Activated CD4-positive, alpha-beta T cell treated with anti-CD3 and anti-CD28 coated beads, Interleukin-2, amount 10 ng/mL, durations not matched to agents 7 days and 5 days (primary cell): ENCODE measurements at regions not wholly inside any gene's neighbourhood (a gene's known extent, or its start where the extent isn't known, plus 50 kb on each side); places are given as distances from the start of the nearest gene placed in this dataset.
"Not testable (repeated sequence)": the region's sequence is repeated elsewhere in the genome, so short reads cannot be mapped to it uniquely, and the experiment has no call there.

Experiments used
- CTCF ChIA-PET: fragments of 350-600 bp; sonication (Branson Sonifier 250); formaldehyde crosslinking; loops from one replicate; lab custom pipeline; 2021; ENCODE audit warnings: antibody characterized with exemption; lab: Charles Lee
- POLR2A ChIA-PET: fragments of 350-600 bp; sonication (Branson Sonifier 250); formaldehyde crosslinking; loops from one replicate; lab custom pipeline; 2021; ENCODE audit warnings: antibody characterized with exemption; lab: Charles Lee
- DNase-seq: peaks from one replicate; pipeline ENCODE4 v3.0.0-alpha.2; 2020
- H3K27ac Mint-ChIP-seq: one replicate; pipeline ENCODE4 v1.8.0; 2021; ENCODE audit warnings: mild to moderate bottlenecking, moderate library complexity, mixed read lengths
- H3K27me3 Mint-ChIP-seq: one replicate; pipeline ENCODE4 v1.8.0; 2021; ENCODE audit warnings: mixed read lengths
- H3K36me3 Mint-ChIP-seq: one replicate; pipeline ENCODE4 v1.8.0; 2021; ENCODE audit warnings: low read depth, mixed read lengths
- H3K4me1 Mint-ChIP-seq: one replicate; pipeline ENCODE4 v1.8.0; 2021; ENCODE audit warnings: mixed read lengths
- H3K4me3 Mint-ChIP-seq: one replicate; pipeline ENCODE4 v1.8.0; 2021; ENCODE audit warnings: mild to moderate bottlenecking, moderate library complexity, mixed read lengths
- H3K9me3 Mint-ChIP-seq: one replicate; pipeline ENCODE4 v1.8.0; 2021; ENCODE audit warnings: mixed read lengths

DNA sequence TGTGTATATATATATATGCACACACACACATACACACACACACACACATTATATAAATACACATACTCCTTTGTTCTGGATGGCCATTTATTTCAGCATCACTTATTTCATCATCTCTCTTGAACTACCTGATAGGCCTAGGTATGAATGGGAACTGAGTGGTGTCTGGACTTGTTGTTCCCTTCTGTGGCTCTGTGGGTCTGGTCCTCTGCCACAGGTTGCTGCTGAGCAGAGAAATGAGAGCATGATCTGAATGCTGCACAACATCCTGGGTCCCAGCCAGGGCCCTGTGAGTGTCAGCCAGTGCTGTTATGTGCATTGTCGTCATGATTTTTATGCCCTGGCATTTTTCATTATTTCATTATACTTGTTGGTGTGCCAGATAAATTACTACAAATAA lies 116.3 kb downstream of the CDRT15L2 start:
- Mint-ChIP-seq H3K36me3 (peaks cover 11% of the 10 kb centered on the region), H3K4me1 (peaks cover 55% of the 10 kb centered on the region), H3K27ac (peak overlapping the region; percentile 55)
- H3K9me3 Mint-ChIP-seq, H3K27me3 Mint-ChIP-seq, CTCF ChIA-PET, H3K4me3 Mint-ChIP-seq, POLR2A ChIA-PET: not testable (repeated sequence)
- DNase-seq = peak; percentile 37

DNA sequence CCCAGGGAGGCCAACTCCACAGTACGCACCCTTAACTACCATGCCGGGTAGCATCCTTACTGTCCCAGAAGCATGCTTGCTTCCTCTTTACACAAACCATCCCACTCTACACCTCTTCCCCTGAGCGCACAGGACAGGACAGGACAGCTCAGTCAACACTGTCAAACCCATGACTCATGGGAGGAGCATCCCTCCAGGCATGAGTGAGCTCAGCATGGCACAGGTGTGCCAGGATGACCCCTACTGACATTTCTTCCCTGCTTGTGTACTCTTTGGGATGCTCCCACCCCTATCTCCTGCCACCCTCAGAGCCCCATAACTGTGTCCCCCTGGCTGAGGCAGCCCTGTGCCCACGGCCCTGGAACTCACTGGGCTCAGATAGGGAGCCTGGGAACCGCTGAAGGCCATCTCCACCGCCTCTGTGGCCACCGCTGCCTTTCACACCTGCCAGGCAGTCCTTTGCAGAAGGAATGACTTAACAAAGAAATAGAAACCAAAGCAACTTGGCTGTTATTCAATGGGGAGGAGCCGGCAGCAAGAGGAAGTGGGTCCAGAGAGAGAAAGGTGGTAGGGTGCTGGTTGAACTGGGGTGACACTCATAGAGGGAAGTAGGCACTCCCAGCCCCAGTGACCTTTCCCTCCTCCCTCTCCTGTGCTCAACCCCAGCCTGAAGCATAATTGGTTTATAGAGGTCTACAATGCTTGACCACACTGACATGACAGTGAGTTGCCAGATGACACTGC lies 119.1 kb downstream of the CDRT15L2 start:
- POLR2A ChIA-PET, H3K27me3 Mint-ChIP-seq, CTCF ChIA-PET, H3K36me3 Mint-ChIP-seq, H3K9me3 Mint-ChIP-seq: not testable (repeated sequence)
- Mint-ChIP-seq H3K4me1 (peaks cover 45% of the 10 kb centered on the region), H3K27ac (peak overlapping the region; percentile 98), H3K4me3 (peak overlapping the region; percentile 96)
- peak; percentile 58 for DNase-seq

DNA sequence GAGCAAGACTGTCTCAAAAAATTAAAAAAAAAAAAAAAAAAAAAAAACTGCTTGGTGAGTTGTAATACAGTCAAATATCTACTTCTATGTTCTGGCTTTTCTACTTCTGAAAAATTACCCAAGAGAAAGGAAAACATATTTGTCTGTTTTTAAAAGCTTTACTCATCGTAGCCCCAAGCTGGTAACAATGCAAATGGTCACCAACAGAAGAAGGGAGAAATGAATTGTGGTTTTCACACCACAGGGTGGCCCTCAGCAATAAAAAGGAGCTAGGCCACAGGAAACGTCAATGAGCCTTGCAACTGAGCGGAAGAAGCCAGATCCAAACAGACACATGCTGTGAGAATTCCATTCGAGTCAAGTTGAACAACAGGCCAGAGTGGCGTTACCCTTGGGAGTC lies 121.0 kb downstream of the CDRT15L2 start:
- H3K27me3 Mint-ChIP-seq, H3K9me3 Mint-ChIP-seq, H3K4me3 Mint-ChIP-seq, H3K27ac Mint-ChIP-seq, CTCF ChIA-PET, DNase-seq, POLR2A ChIA-PET, H3K36me3 Mint-ChIP-seq: not testable (repeated sequence)
- peaks cover 36% of the 10 kb centered on the region for H3K4me1 Mint-ChIP-seq

DNA sequence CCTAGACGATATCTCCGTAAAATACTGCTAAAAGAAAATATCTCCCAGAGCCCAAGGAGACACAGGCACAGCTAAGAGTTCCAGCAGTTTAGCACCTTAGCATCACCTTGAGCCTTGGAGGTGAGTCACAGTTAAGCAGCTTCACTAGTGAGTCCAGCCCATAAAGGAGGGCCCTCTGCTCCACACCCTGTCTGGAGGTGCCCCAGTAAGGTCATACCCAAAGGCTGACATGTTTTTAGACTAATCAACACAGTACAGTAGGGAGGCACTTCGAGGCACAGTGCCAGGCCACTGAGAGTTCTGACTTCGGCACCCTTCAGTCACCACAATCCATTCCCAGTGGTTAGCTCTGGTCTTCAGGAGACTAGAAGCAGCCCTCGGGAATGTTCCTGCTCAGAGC lies 121.8 kb downstream of the CDRT15L2 start:
- DNase-seq, H3K27ac Mint-ChIP-seq, H3K27me3 Mint-ChIP-seq, H3K36me3 Mint-ChIP-seq, H3K4me3 Mint-ChIP-seq, H3K9me3 Mint-ChIP-seq, POLR2A ChIA-PET, CTCF ChIA-PET: not testable (repeated sequence)
- H3K4me1 Mint-ChIP-seq = peaks cover 30% of the 10 kb centered on the region

DNA sequence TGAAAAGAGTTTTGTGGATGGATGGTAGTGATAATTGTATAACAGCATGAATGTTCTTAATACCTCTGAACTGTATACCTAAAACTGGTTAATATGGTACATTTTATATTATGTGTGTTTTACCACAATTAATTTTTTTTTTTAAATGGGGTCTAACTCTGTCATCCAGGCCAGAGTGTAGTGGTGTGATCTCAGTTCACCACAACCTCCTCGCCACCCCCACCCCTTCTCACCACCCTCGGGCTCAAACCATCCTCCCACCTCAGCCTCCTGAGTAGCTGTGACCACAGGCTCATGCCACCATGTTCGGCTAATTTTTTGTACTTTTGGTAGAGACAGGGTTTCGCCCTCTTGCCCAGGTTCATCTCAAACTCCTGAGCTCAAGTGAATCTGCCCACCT lies 123.2 kb downstream of the CDRT15L2 start:
- ChIA-PET POLR2A (no interaction called here), CTCF (no interaction called here)
- H3K36me3 Mint-ChIP-seq = peaks cover 6% of the 10 kb centered on the region
- peak overlapping the region; percentile 33 for H3K27ac Mint-ChIP-seq
- peaks cover 24% of the 10 kb centered on the region for H3K4me1 Mint-ChIP-seq
- DNase-seq = no peak
- H3K4me3 Mint-ChIP-seq = no peak overlapping the region
- no peaks in the 10 kb centered on the region for H3K9me3 Mint-ChIP-seq
- no peaks in the 10 kb centered on the region for H3K27me3 Mint-ChIP-seq

DNA sequence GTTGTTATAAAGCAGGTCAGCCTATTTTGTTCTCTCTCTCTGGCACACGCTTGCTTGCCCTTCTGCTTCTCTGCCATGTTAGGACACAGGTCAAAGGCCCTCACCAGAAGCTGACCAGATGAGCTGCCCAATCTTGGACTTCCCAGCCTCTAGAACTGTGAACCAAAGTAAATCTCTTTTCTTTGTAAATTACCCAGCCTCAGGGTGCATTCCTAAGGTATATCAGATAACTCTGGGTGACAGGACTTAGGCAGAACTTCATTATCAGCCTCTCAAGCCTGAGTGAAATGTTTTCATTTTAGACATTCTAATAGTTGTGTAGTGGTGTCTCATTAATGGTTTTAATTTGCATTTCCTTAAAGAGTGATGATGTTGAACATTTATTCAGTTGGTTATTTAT lies 124.3 kb downstream of the CDRT15L2 start:
- Mint-ChIP-seq H3K4me3 (no peak overlapping the region), H3K4me1 (peaks cover 19% of the 10 kb centered on the region), H3K9me3 (no peaks in the 10 kb centered on the region), H3K27ac (no peak overlapping the region), H3K27me3 (no peaks in the 10 kb centered on the region), H3K36me3 (peaks cover 2% of the 10 kb centered on the region)
- CTCF ChIA-PET = no interaction called here
- POLR2A ChIA-PET = no interaction called here
- DNase-seq = no peak

DNA sequence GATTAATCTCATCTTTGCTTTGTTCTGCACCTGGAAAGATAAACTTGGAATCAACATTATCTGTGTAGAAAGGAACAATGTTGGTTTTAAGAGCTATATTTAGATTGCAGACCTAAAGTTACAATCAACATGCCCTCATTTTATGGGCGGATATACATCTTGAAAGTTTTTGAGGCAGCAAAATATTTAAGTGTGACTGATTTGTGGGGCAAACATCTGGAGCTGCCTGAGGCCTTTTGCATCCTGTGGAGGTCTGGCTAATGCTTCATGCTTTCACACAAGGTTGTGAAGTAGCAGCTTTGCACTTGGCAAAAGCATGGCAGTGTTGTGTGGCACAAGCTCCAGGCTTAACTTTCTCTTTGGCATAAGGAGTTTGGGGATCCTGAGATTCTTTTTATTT lies 125.7 kb downstream of the CDRT15L2 start:
- DNase-seq, H3K27me3 Mint-ChIP-seq, H3K4me3 Mint-ChIP-seq, H3K4me1 Mint-ChIP-seq, H3K27ac Mint-ChIP-seq, POLR2A ChIA-PET, H3K36me3 Mint-ChIP-seq, CTCF ChIA-PET, H3K9me3 Mint-ChIP-seq: not testable (repeated sequence)

DNA sequence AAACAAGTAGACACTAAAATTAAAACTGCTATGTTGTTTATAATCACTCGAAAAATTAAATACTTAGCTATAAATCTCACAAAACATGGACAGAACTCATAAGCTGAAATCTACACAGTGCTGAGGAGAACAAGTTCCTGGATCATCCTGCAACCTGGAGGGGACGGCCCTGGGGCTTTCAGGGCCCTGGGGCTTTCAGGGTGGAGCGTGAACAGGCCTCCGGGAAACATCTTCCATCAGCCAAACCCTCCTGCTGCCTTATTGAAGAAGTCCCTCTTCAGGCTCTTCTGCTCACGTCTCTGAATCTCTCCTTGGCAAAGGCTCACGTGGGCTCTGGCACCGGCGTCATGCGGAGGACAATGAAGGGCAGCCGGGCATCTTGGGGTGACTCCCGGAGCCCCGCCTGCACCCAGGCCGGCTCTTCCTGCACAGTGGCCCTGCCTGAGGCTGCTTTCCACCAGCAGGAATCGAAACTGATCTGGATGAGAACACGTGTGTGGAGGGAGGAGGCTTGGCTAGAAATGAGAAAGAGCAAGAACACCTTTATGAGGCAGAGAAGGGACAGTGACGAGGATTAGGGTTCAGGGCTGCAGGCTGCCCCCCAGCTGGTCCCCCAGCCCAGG lies 127.3 kb downstream of the CDRT15L2 start:
- POLR2A ChIA-PET = no interaction called here

DNA sequence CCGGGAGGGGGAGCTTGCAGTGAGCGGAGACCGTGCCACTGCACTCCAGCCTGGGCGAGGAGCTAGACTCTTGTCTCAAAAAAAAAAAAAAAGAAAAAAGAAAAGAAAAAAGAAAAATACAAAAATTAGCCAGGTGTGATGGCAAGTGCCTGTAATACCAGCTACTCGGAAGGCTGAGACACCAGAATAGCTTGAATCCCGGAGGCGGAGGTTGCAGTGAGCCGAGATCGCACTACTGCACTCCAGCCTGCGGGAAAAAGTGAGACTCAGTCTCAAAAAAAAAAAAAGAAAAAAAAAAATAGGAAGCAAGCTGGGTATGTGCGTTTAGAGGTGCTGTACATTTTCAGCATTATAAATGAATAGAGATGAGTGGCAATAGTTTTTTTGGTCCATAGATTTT lies 129.3 kb downstream of the CDRT15L2 start:
- H3K27me3 Mint-ChIP-seq, H3K36me3 Mint-ChIP-seq, POLR2A ChIA-PET, H3K4me1 Mint-ChIP-seq, H3K27ac Mint-ChIP-seq, H3K4me3 Mint-ChIP-seq, DNase-seq, H3K9me3 Mint-ChIP-seq: not testable (repeated sequence)
- CTCF ChIA-PET = interaction anchor here (0.6 kb wide), 1 partner anchor 488 kb away, joined by 6 read pairs; no protein-coding TSS in a partner anchor

More for the DNA sequence above, 127.3 kb downstream of the CDRT15L2 start:
- Mint-ChIP-seq H3K27ac (no peak overlapping the region), H3K27me3 (no peaks in the 10 kb centered on the region), H3K9me3 (no peaks in the 10 kb centered on the region), H3K36me3 (no peaks in the 10 kb centered on the region), H3K4me1 (peaks cover 4% of the 10 kb centered on the region), H3K4me3 (no peak overlapping the region)
- CTCF ChIA-PET = no interaction called here
- DNase-seq = no peak

DNA sequence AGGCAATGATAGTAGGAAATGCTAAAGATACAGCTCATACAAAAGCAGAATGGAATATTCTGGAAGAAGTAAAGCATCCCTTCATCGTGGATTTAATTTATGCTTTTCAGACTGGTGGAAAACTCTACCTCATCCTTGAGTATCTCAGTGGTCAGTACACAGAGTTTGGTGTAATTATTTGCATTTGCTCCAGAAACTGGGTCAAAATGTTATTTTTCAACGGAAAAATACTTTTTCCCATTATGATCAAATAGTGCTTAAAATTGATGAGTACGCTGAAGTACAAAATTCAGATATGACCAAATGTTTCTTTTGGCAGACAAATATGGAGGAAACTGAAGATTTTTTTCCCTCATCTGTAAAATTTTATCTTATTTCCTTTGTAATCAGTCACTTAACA lies 137.0 kb downstream of the CDRT15L2 start:
- H3K27ac Mint-ChIP-seq, CTCF ChIA-PET, H3K4me1 Mint-ChIP-seq, H3K9me3 Mint-ChIP-seq, DNase-seq, H3K27me3 Mint-ChIP-seq, POLR2A ChIA-PET, H3K4me3 Mint-ChIP-seq, H3K36me3 Mint-ChIP-seq: not testable (repeated sequence)

DNA sequence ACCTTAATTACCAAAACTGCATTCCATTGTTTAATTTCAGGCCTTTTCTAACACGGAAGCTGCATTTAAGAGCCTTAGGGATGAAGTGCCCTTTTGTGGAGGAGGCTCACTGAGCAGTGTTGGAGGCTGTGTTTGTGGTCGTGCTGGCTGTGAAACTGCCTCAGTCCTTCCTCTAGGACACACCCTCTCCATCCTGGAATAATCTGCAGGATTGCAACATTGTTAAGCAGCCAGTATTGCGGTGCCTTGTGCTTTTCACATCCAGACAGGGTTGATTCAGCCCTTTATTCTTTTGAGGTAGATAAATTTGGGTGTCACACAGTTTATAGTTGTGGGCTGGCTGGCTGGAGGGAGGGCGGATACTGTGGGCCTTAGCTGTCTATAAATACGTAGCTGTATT lies 141.6 kb downstream of the CDRT15L2 start:
- ChIA-PET CTCF (no interaction called here), POLR2A (no interaction called here)
- Mint-ChIP-seq H3K27ac (no peak overlapping the region), H3K4me3 (no peak overlapping the region), H3K9me3 (no peaks in the 10 kb centered on the region), H3K4me1 (no peaks in the 10 kb centered on the region), H3K27me3 (peaks cover 10% of the 10 kb centered on the region), H3K36me3 (no peaks in the 10 kb centered on the region)
- DNase-seq = no peak

DNA sequence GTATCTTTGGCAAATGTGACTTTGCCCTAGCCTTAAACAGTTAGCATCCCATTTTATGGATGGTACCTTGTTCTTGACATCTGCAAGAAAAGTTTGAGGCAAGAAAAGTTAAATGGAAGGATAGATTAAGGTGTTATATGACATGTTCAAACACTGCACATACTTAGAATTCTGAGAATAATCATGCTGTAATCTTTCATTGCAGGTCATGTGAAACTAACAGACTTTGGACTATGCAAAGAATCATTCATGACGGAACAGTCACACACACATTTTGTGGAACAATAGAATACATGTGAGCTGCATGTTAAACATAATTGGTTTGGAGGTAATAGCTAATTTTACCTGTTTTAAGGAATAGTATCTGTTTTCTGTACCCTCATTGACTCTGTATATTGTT lies 144.9 kb downstream of the CDRT15L2 start:
- H3K36me3 Mint-ChIP-seq, H3K4me3 Mint-ChIP-seq, CTCF ChIA-PET, H3K4me1 Mint-ChIP-seq, DNase-seq, H3K9me3 Mint-ChIP-seq, POLR2A ChIA-PET, H3K27ac Mint-ChIP-seq: not testable (repeated sequence)
- peaks cover 20% of the 10 kb centered on the region for H3K27me3 Mint-ChIP-seq

DNA sequence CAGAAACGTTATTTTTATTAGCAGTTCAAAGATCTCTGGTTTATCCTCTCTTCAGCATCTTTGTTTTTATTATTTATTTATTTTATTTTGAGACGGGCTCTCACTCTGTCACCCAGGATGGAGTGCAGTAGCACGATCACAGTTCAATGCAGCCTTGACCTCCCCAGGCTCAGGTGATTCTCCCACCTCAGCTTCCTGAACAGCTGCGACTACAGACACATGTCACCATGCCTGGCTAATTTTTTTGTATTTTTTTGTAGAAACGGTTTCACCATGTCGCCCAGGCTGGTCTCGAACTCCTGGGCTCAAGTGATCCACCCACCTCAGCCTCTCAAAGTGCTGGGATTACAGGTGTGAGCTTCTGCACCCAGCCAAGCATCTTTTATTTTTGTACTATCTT lies 147.7 kb downstream of the CDRT15L2 start:
- CTCF ChIA-PET, DNase-seq, H3K36me3 Mint-ChIP-seq, H3K27ac Mint-ChIP-seq, H3K4me3 Mint-ChIP-seq, POLR2A ChIA-PET, H3K4me1 Mint-ChIP-seq, H3K9me3 Mint-ChIP-seq: not testable (repeated sequence)
- H3K27me3 Mint-ChIP-seq = peaks cover 26% of the 10 kb centered on the region

DNA sequence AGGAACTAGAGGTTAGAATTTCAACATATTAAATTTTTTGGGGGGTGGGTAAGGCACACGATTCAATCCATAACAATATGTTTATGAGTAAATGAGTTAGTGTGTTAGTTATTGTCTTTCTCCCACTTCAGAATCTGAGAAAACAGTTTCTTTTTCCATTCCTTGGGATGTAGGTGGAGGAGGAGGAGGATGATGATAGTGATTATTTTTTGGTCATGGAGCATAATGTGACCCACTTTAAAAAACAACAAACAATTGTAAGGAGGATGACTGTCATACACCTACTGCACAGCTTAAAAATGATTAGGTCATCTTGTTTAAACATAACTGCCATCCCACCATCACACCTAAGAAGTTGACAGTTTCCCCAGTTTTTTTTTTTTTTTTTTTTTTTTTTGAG lies 148.7 kb downstream of the CDRT15L2 start:
- H3K27ac Mint-ChIP-seq = no peak overlapping the region
- no peaks in the 10 kb centered on the region for H3K4me1 Mint-ChIP-seq
- no peak for DNase-seq
- ChIA-PET POLR2A (no interaction called here), CTCF (no interaction called here)
- H3K4me3 Mint-ChIP-seq = no peak overlapping the region
- H3K9me3 Mint-ChIP-seq = no peaks in the 10 kb centered on the region
- H3K27me3 Mint-ChIP-seq = peaks cover 26% of the 10 kb centered on the region
- no peaks in the 10 kb centered on the region for H3K36me3 Mint-ChIP-seq
